ENCODE measurements at regions not wholly inside any gene's neighbourhood (a gene's known extent, or its start where the extent isn't known, plus 50 kb on each side); places are given as distances from the start of the nearest gene placed in this dataset.

DNA sequence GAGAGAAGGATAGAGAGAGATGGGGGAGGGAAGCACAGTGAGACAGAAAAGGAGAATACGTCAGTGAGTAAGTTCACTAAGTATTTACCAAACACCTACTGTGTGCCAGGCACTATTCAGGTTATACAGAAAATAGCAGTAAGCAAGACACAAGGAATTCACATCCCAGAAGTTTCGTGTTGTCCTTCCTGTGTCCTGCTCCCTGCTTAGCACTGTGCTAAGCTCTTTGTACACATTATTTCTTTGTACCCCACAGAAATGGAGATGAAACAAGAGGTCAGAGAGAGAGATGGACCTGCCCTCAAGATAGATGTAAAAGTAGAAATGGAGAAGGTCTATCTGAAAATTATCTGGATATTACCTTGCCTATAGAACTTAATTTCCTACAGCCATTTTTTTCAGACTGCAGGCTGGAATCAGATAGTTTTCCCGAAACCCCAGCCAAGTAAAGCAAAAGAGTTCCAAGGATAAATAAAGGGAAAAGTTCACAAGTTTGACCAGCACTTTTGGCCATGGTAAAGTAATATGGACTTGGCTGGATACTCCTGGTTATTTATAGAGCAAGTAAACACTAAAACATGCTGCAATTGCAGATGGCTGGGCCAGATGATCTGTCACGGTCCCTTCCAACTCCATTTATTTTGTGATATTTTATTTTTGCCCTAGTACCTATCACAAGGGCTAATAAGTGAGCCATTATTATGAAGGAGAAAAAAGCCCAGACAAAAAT is 353.7 kb upstream of the SLC7A11 start:
- H3K4me2 ChIP-seq (ENCODE audit: low read length), result no peak overlapping the region
- H3K4me3 ChIP-seq (ENCODE audit: low read length), result no peak overlapping the region
- H3K27ac ChIP-seq (ENCODE audit: low read depth, low read length), result no peak overlapping the region
- no peaks in the 10 kb centered on the region for H3K27me3 ChIP-seq (ENCODE audit: control insufficient read depth, low read length)
- H3K36me3 ChIP-seq (ENCODE audit: control insufficient read depth, low read length), result no peaks in the 10 kb centered on the region
- TF ChIP-seq, protein P1, sequence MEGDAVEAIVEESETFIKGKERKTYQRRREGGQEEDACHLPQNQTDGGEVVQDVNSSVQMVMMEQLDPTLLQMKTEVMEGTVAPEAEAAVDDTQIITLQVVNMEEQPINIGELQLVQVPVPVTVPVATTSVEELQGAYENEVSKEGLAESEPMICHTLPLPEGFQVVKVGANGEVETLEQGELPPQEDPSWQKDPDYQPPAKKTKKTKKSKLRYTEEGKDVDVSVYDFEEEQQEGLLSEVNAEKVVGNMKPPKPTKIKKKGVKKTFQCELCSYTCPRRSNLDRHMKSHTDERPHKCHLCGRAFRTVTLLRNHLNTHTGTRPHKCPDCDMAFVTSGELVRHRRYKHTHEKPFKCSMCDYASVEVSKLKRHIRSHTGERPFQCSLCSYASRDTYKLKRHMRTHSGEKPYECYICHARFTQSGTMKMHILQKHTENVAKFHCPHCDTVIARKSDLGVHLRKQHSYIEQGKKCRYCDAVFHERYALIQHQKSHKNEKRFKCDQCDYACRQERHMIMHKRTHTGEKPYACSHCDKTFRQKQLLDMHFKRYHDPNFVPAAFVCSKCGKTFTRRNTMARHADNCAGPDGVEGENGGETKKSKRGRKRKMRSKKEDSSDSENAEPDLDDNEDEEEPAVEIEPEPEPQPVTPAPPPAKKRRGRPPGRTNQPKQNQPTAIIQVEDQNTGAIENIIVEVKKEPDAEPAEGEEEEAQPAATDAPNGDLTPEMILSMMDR (IDR thresholded peaks at IDR 0.05; ENCODE audit: low read depth, low read length, poor library complexity, severe bottlenecking), result no peak
- no peak for TF ChIP-seq EZH2phosphoT487 (IDR thresholded peaks at IDR 0.05; ENCODE audit: borderline replicate concordance, low read length)
- H3K9me3 ChIP-seq (ENCODE audit: control insufficient read depth, insufficient read depth, low read length), result no peaks in the 10 kb centered on the region
- no peaks in the 10 kb centered on the region for H3K4me1 ChIP-seq (ENCODE audit: control insufficient read depth, low read length)
- H4K20me1 ChIP-seq (ENCODE audit: control insufficient read depth, insufficient read depth, low read depth, low read length), result no peaks in the 10 kb centered on the region
- no peaks in the 10 kb centered on the region for H3F3A ChIP-seq (ENCODE audit: control insufficient read depth, insufficient read depth)
- no peaks in the 10 kb centered on the region for H3K79me2 ChIP-seq (ENCODE audit: control insufficient read depth, low read length)
- no peaks in the 10 kb centered on the region for H3K9me2 ChIP-seq (replicated peaks; ENCODE audit: control insufficient read depth, low read length)

DNA sequence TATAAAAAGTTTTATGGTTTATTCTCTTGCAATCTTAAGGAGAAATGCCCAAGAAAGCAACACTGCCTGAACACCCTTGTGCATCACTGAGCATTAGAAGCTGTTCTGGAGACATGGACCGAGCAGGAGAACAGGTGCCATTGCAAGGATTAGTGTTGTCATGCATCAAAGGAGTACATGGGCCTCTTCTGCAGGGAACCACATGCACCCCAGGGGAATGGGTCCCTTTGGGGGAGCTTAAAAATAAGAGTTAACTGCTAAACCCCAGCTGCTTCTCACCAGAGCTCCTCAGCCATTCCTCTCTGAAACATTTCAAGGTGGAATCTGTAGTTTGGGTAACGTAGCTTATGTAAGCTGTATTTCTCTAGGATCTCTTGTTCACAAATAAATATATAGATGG is 353.0 kb upstream of the SLC7A11 start:
- H3F3A ChIP-seq (ENCODE audit: control insufficient read depth, insufficient read depth), result no peaks in the 10 kb centered on the region
- H3K27me3 ChIP-seq (ENCODE audit: control insufficient read depth, low read length), result no peaks in the 10 kb centered on the region
- H3K9me3 ChIP-seq (ENCODE audit: control insufficient read depth, insufficient read depth, low read length), result no peaks in the 10 kb centered on the region
- H3K36me3 ChIP-seq (ENCODE audit: control insufficient read depth, low read length), result no peaks in the 10 kb centered on the region
- no peaks in the 10 kb centered on the region for H3K79me2 ChIP-seq (ENCODE audit: control insufficient read depth, low read length)
- no peak overlapping the region for H3K4me2 ChIP-seq (ENCODE audit: low read length)
- no peaks in the 10 kb centered on the region for H3K9me2 ChIP-seq (replicated peaks; ENCODE audit: control insufficient read depth, low read length)
- TF ChIP-seq, protein P1 (IDR thresholded peaks at IDR 0.05; ENCODE audit: low read depth, low read length, poor library complexity, severe bottlenecking), result no peak
- TF ChIP-seq EZH2phosphoT487 (IDR thresholded peaks at IDR 0.05; ENCODE audit: borderline replicate concordance, low read length), result no peak
- H3K27ac ChIP-seq (ENCODE audit: low read depth, low read length), result no peak overlapping the region
- H3K4me1 ChIP-seq (ENCODE audit: control insufficient read depth, low read length), result no peaks in the 10 kb centered on the region
- no peak overlapping the region for H3K4me3 ChIP-seq (ENCODE audit: low read length)
- no peaks in the 10 kb centered on the region for H4K20me1 ChIP-seq (ENCODE audit: control insufficient read depth, insufficient read depth, low read depth, low read length)

DNA sequence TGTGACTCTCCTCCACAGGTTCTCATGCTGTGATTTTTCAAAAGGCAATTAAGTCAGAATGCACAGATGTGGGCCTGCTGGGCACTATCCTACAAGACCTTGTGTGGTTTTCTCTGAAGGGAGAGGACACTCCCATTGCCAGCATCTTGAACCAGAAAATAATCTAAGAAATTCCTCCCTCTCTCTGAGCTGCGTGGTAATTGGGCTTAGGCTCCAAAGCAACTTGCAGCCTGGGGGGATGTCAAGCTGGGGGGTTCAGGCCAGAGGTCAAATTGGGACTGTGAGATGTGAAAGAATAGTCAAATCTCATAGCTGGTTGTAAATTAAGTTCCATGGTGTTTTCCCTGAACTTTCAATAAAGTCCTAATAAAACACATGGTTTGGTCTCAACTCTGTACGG is 350.6 kb upstream of the SLC7A11 start:
- H3K79me2 ChIP-seq (ENCODE audit: control insufficient read depth, low read length), result no peaks in the 10 kb centered on the region
- H3K9me2 ChIP-seq (replicated peaks; ENCODE audit: control insufficient read depth, low read length), result no peaks in the 10 kb centered on the region
- no peaks in the 10 kb centered on the region for H3K4me1 ChIP-seq (ENCODE audit: control insufficient read depth, low read length)
- no peaks in the 10 kb centered on the region for H3K36me3 ChIP-seq (ENCODE audit: control insufficient read depth, low read length)
- H3K27ac ChIP-seq (ENCODE audit: low read depth, low read length), result no peak overlapping the region
- no peaks in the 10 kb centered on the region for H4K20me1 ChIP-seq (ENCODE audit: control insufficient read depth, insufficient read depth, low read depth, low read length)
- H3K4me3 ChIP-seq (ENCODE audit: low read length), result no peak overlapping the region
- no peaks in the 10 kb centered on the region for H3F3A ChIP-seq (ENCODE audit: control insufficient read depth, insufficient read depth)
- H3K27me3 ChIP-seq (ENCODE audit: control insufficient read depth, low read length), result no peaks in the 10 kb centered on the region
- H3K9me3 ChIP-seq (ENCODE audit: control insufficient read depth, insufficient read depth, low read length), result no peaks in the 10 kb centered on the region
- H3K4me2 ChIP-seq (ENCODE audit: low read length), result no peak overlapping the region
- no peak for TF ChIP-seq EZH2phosphoT487 (IDR thresholded peaks at IDR 0.05; ENCODE audit: borderline replicate concordance, low read length)
- TF ChIP-seq, protein P1 (IDR thresholded peaks at IDR 0.05; ENCODE audit: low read depth, low read length, poor library complexity, severe bottlenecking), result no peak

Data from DOHH2 (cell line).